ENCODE measurements at regions not wholly inside any gene's neighbourhood (a gene's known extent, or its start where the extent isn't known, plus 50 kb on each side); places are given as distances from the start of the nearest gene placed in this dataset.

- H3K4me3 ChIP-seq (ENCODE audit: low read depth, poor library complexity, severe bottlenecking), result no peak overlapping the region
- DNase-seq (ENCODE audit: low spot score in 2 of 2), result no peak
- TF ChIP-seq CTCF (IDR thresholded peaks at IDR 0.05) (no peak), POLR2A (IDR thresholded peaks at IDR 0.05) (no peak)
- intact Hi-C loops (cut with DNase I; ENCODE audit: low total_unique reads), result no loop called here
- WGBS, 2 donors, result 18 to 36% methylated on average over 1 of the region's 1 CpG
Measured at GRCh38 chr7:49244543-49244942, 320.2 kb downstream of the CDC14C start.

GRCh38 chr7:49245062-49245461 lies 320.7 kb downstream of the CDC14C start:
- intact Hi-C loops (cut with DNase I; ENCODE audit: low total_unique reads), result no loop called here
- H3K4me3 ChIP-seq (ENCODE audit: low read depth, poor library complexity, severe bottlenecking), result no peak overlapping the region
- TF ChIP-seq POLR2A (IDR thresholded peaks at IDR 0.05) (no peak), CTCF (IDR thresholded peaks at IDR 0.05) (no peak)
- DNase-seq (ENCODE audit: low spot score in 2 of 2), result no peak
- 65 to 75% methylated on average over 3 of the region's 3 CpGs for WGBS, 2 donors

GRCh38 chr7:49247759-49248158 lies 323.4 kb downstream of the CDC14C start:
- 80% methylated on average over 3 of the region's 3 CpGs for WGBS, 2 donors
- intact Hi-C loops (cut with DNase I; ENCODE audit: low total_unique reads), result no loop called here
- no peak for DNase-seq (ENCODE audit: low spot score in 2 of 2)
- no peak overlapping the region for H3K4me3 ChIP-seq (ENCODE audit: low read depth, poor library complexity, severe bottlenecking)
- TF ChIP-seq POLR2A (IDR thresholded peaks at IDR 0.05) (no peak), CTCF (IDR thresholded peaks at IDR 0.05) (no peak)

- H3K4me3 ChIP-seq (ENCODE audit: low read depth, poor library complexity, severe bottlenecking), result no peak overlapping the region
- intact Hi-C loops (cut with DNase I; ENCODE audit: low total_unique reads), result no loop called here
- TF ChIP-seq CTCF (IDR thresholded peaks at IDR 0.05), result no peak
- no peak for TF ChIP-seq POLR2A (IDR thresholded peaks at IDR 0.05)
- 40 to 45% methylated on average over 3 of the region's 3 CpGs for WGBS, 2 donors
- no peak for DNase-seq (ENCODE audit: low spot score in 2 of 2)
Measured at GRCh38 chr7:49255054-49255453, 330.7 kb downstream of the CDC14C start.

- TF ChIP-seq CTCF (IDR thresholded peaks at IDR 0.05) (no peak), POLR2A (IDR thresholded peaks at IDR 0.05) (no peak)
- 58 to 67% methylated on average over 2 of the region's 2 CpGs for WGBS, 2 donors
- no peak for DNase-seq (ENCODE audit: low spot score in 2 of 2)
- no peak overlapping the region for H3K4me3 ChIP-seq (ENCODE audit: low read depth, poor library complexity, severe bottlenecking)
- intact Hi-C loops (cut with DNase I; ENCODE audit: low total_unique reads), result no loop called here
Measured at GRCh38 chr7:49260538-49260937, 336.2 kb downstream of the CDC14C start.

GRCh38 chr7:49261928-49262327 lies 337.6 kb downstream of the CDC14C start:
- WGBS, 2 donors, result 88 to 92% methylated on average over 6 of the region's 6 CpGs
- intact Hi-C loops (cut with DNase I; ENCODE audit: low total_unique reads), result no loop called here
- H3K4me3 ChIP-seq (ENCODE audit: low read depth, poor library complexity, severe bottlenecking), result no peak overlapping the region
- TF ChIP-seq POLR2A (IDR thresholded peaks at IDR 0.05) (no peak), CTCF (IDR thresholded peaks at IDR 0.05) (no peak)
- DNase-seq (ENCODE audit: low spot score in 2 of 2), result no peak
